Heart left ventricle (tissue), 16 donors: ENCODE measurements at regions not wholly inside any gene's neighbourhood (a gene's known extent, or its start where the extent isn't known, plus 50 kb on each side); places are given as distances from the start of the nearest gene placed in this dataset.
A peak's percentile ranks its signal among the peaks of the same experiment; 100 is the strongest.

Experiments used
- ATAC-seq, 4 donors: fragments of 200-7000 bp; cut with Tn5 transposase; one replicate each; pipeline ENCODE4 v1.9.1; 2020 to 2022; ENCODE audit warnings: moderate library complexity in 4 of 4, mild to moderate bottlenecking in 3 of 4, moderate number of reproducible peaks in 1 of 4
- DNase-seq, 5 donors: peaks; one replicate each; pipeline ENCODE4 v3.0.0-alpha.2; 2020
- H3K27ac ChIP-seq, 12 donors: fragments of 200-600 bp; sonication (generic) in 4 of 12; one replicate each; pipeline versions ENCODE4 v1.5.0 to v1.8.0; 2016 to 2022; ENCODE audit warnings: mild to moderate bottlenecking in 2 of 12
- H3K27me3 ChIP-seq, 9 donors: fragments of 200-600 bp; sonication (generic) in 2 of 9; one replicate each; pipeline versions ENCODE4 v1.5.1 to v1.8.0; 2016 to 2022; ENCODE audit warnings: mild to moderate bottlenecking in 3 of 9
- H3K36me3 ChIP-seq, 9 donors: fragments of 200-600 bp; sonication (generic) in 2 of 9; one replicate each; pipeline versions ENCODE4 v1.5.0 to v1.8.0; 2018 to 2022; ENCODE audit warnings: mild to moderate bottlenecking in 2 of 9
- H3K4me1 ChIP-seq, 12 donors: fragments of 200-600 bp; sonication (generic) in 4 of 12; one replicate each; pipeline versions ENCODE4 v1.5.0 to v1.8.0; 2016 to 2022; ENCODE audit warnings: mild to moderate bottlenecking in 3 of 12
- H3K4me3 ChIP-seq, 12 donors: fragments of 200-600 bp; sonication (generic) in 4 of 12; one replicate each; pipeline versions ENCODE4 v1.5.0 to v1.8.0; 2017 to 2022; ENCODE audit warnings: mild to moderate bottlenecking in 9 of 12, moderate library complexity in 4 of 12
- H3K9me3 ChIP-seq, 12 donors: fragments of 200-600 bp; sonication (generic) in 4 of 12; one replicate each; pipeline versions ENCODE4 v1.5.0 to v1.8.0; 2016 to 2022; ENCODE audit warnings: mild to moderate bottlenecking in 1 of 12
- POLR2A ChIP-seq, 2 donors: fragments of 450-650 bp; IDR thresholded peaks; one replicate each; pipeline ENCODE4 v1.6.1; 2017; ENCODE audit warnings: antibody characterized with exemption in 2 of 2, mild to moderate bottlenecking in 2 of 2, moderate library complexity in 2 of 2
- WGBS, 4 donors: extraction: QIAGEN DNeasy Blood & Tissue Kit in 2 of 4; methylation state at CpG; one replicate each; pipeline versions ENCODE4 v1.1.5 to v1.1.7; 2013 to 2018; 5-methylcytosine and 5-hydroxymethylcytosine counted together
- intact Hi-C, 10 donors: fragments of 100-400 bp; cut with DNase I; formaldehyde crosslinking; loops; one replicate each; pipeline versions ENCODE4 v1.11.1 to v1.14.2; 2022
- TF ChIP-seq, protein P1 (sequence below), 12 donors: fragments of 200-600 bp; sonication (generic) in 4 of 12; IDR thresholded peaks; one replicate each; pipeline versions ENCODE4 v1.5.0 to v1.8.0; 2018 to 2022; ENCODE audit warnings: antibody characterized with exemption in 12 of 12, mild to moderate bottlenecking in 5 of 12
- donor health status: ischemic (EF 13 %, LVEDD 7.1; RV severe dilation, severe dysfunction).
- donor health status: healthy with polysubstance abuse.
- donor health status: DM: no; HTN: yes; CAD: no.
- donor health status: DM: no; HTN: no; CAD: no.
- donor health status: ischemic (EF 25% LVEDD 6.9; RV normal size, moderate dysfunction).
- donor health status: ischemic (EF 25% LVEDD 5.7; RV mildly dilated, moderate dysfunction).
- donor health status: healthy.
- donor health status: DM: yes; HTN: yes; CAD: no.
- donor health status: ischemic (EF 35%, LVEDD 5.7; RV mildly dilated, moderate dysfunction).
- donor health status: nonischemic (EF 11% LVEDD 7.7; RV severe dilation, severe dysfunction).
- donor health status: DM: yes; HTN: yes; CAD: no.
- donor health status: PGD.
- donor health status: ischemic (EF 29% LVEDD 5.4; RV normal size, mild dysfunction).
- donor health status: nonischemic (EF 23%, LVEDD 6.1; RV moderate dilation, normal function).

DNA sequence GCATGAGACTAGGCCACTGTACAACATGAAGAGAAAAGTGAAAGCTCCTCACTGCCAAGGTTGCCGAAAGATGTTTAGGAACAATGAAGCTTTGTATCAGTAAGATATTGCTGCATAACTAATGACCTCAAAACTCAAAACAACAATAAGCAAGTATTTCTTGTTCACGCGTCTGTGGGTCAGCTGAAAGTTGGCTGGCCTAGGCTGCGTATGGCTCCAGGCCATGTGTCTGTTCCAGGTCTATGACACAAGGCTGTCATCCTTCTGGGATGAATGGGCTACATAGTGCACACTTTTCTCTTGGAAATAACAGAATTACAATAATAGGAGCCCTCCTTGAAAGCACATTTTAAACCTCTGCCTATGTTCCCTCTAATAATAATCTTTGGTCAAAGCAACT is 515.9 kb downstream of the PLPP3 start:
- H3K27me3 ChIP-seq = no peaks in the 10 kb centered on the region
- H3K27ac ChIP-seq = no peak overlapping the region
- no peaks in the 10 kb centered on the region for H3K9me3 ChIP-seq
- H3K4me3 ChIP-seq = no peak overlapping the region
- 78 to 83% (median 81%) methylated on average over 4 of the region's 4 CpGs for WGBS, 4 donors
- ATAC-seq (peak in 1 of 4 donors; percentile 60), DNase-seq (peak in 2 of 5 donors; percentile 39 to 61)
- intact Hi-C loops = loop anchor here in 2 of 10 donors (10.0 kb wide), 2 partner anchors 321 to 511 kb away; partner anchors contain the start of gene PLPP3 (in 1 of the 2)
- TF ChIP-seq POLR2A (IDR thresholded peaks at IDR 0.05) = no peak
- TF ChIP-seq, protein P1, sequence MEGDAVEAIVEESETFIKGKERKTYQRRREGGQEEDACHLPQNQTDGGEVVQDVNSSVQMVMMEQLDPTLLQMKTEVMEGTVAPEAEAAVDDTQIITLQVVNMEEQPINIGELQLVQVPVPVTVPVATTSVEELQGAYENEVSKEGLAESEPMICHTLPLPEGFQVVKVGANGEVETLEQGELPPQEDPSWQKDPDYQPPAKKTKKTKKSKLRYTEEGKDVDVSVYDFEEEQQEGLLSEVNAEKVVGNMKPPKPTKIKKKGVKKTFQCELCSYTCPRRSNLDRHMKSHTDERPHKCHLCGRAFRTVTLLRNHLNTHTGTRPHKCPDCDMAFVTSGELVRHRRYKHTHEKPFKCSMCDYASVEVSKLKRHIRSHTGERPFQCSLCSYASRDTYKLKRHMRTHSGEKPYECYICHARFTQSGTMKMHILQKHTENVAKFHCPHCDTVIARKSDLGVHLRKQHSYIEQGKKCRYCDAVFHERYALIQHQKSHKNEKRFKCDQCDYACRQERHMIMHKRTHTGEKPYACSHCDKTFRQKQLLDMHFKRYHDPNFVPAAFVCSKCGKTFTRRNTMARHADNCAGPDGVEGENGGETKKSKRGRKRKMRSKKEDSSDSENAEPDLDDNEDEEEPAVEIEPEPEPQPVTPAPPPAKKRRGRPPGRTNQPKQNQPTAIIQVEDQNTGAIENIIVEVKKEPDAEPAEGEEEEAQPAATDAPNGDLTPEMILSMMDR (IDR thresholded peaks at IDR 0.05) = no peak
- peaks cover 0 to 8% (median 0%) of the 10 kb centered on the region in 12 donors for H3K4me1 ChIP-seq
- no peaks in the 10 kb centered on the region for H3K36me3 ChIP-seq

DNA sequence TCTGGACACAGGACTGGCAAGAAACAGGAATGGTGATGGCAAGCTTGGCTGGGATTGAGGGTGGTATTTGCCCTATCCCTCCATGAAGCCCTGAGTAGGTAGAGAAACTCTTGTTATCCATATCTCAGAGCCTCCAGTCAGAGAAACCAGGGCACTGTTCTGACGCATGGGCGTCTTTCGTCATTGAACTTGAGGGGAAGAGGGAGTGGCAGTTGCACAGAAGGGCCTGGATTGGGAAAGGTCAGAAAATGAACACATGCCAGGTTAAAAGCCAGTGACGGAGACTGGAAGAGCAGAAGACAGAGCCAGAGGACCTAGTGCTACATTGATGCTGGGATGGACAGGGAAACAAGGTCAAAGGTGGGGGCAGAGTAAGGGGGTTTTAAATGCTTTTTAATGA is 516.7 kb downstream of the PLPP3 start:
- Histone ChIP-seq H3K9me3 (no peaks in the 10 kb centered on the region), H3K4me3 (no peak overlapping the region), H3K4me1 (peaks cover 0 to 8% (median 0%) of the 10 kb centered on the region in 12 donors), H3K27ac (no peak overlapping the region), H3K36me3 (no peaks in the 10 kb centered on the region), H3K27me3 (no peaks in the 10 kb centered on the region)
- intact Hi-C loops = loop anchor here in 2 of 10 donors (10.0 kb wide), 2 partner anchors 322 to 512 kb away; partner anchors contain the start of gene PLPP3 (in 1 of the 2)
- 84 to 95% (median 93%) methylated on average over 4 of the region's 4 CpGs for WGBS, 4 donors
- ATAC-seq (no peak), DNase-seq (no peak)
- no peak for TF ChIP-seq POLR2A (IDR thresholded peaks at IDR 0.05)
- TF ChIP-seq, protein P1 (IDR thresholded peaks at IDR 0.05) = no peak

DNA sequence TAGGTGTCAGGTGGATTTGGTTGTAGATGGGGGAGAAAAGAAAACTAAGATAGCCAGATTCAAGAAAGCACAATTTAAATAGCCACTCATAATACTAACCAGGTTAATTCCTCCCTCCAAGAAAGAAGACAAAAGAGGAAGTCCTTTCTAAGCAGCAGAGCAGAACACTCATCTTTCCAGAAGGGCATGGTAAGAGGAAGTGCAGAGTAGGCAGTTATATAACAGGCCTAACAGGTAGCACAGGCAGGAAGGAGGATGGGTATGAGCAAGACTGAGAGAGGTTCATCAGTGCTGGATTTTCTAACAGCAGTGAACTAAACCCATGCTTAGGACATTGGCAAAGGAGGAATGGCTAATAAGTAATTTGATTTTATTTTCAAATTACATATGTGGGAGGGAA is 517.5 kb downstream of the PLPP3 start:
- Histone ChIP-seq H3K4me1 (peaks cover 0 to 8% (median 0%) of the 10 kb centered on the region in 12 donors), H3K27me3 (no peaks in the 10 kb centered on the region), H3K27ac (no peak overlapping the region), H3K9me3 (no peaks in the 10 kb centered on the region), H3K4me3 (no peak overlapping the region), H3K36me3 (no peaks in the 10 kb centered on the region)
- intact Hi-C loops = loop anchor here in 2 of 10 donors (10.0 kb wide), 2 partner anchors 323 to 513 kb away; partner anchors contain the start of gene PLPP3 (in 1 of the 2)
- TF ChIP-seq POLR2A (IDR thresholded peaks at IDR 0.05) = no peak
- TF ChIP-seq, protein P1 (IDR thresholded peaks at IDR 0.05) = no peak
- ATAC-seq = no peak
- DNase-seq = no peak

DNA sequence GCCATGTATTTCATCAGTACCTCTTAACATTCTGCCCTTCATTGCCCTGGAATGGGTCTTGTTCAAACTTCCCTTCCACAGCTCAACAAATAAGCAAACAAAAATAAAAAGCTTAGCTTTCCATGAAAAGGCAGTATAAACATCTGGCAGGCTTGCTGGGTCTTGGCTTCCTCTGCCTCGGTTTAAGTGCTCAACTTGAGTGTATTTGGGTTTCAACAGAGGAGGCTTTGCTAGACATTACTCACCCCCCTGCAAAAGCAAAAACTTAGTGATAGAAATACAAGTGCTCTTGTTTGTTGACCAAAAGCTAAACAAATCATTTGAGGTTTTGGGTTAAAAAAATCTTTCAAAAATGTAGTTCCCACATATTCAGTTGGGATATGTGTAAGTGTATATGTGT is 518.5 kb downstream of the PLPP3 start:
- Histone ChIP-seq H3K9me3 (no peaks in the 10 kb centered on the region), H3K4me3 (no peak overlapping the region), H3K4me1 (peaks cover 0 to 8% (median 0%) of the 10 kb centered on the region in 12 donors), H3K27ac (no peak overlapping the region), H3K27me3 (no peaks in the 10 kb centered on the region), H3K36me3 (no peaks in the 10 kb centered on the region)
- 30 to 90% (median 84%) methylated on average over 1 of the region's 1 CpG for WGBS, 4 donors
- no peak for TF ChIP-seq POLR2A (IDR thresholded peaks at IDR 0.05)
- TF ChIP-seq, protein P1 (IDR thresholded peaks at IDR 0.05) = no peak
- no peak for DNase-seq
- ATAC-seq = no peak
- intact Hi-C loops = loop anchor here in 2 of 10 donors (10.0 kb wide), 2 partner anchors 324 to 514 kb away; partner anchors contain the start of gene PLPP3 (in 1 of the 2)
